ENCODE measurements at regions not wholly inside any gene's neighbourhood (a gene's known extent, or its start where the extent isn't known, plus 50 kb on each side); places are given as distances from the start of the nearest gene placed in this dataset.

DNA sequence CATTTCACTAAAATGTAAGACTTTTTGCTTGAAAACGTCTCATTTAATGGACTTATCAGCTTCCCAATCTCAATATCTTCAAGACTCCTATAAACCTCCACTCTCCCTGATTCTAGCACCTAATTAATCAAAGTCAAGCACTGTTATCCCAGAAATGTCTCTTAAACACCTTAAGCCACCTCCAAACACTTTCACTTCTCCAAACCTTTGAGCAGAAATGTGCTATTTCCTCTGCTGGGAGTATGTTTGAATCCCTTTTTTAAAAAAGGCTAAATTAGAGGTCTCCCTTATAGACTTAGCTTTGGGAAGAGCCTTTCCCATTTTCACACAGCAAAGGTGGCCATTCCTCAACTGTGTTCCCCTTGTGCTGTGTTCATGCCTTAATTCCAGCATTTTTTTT lies 146.2 kb upstream of the SYN3 start:
- TF ChIP-seq, protein P1, sequence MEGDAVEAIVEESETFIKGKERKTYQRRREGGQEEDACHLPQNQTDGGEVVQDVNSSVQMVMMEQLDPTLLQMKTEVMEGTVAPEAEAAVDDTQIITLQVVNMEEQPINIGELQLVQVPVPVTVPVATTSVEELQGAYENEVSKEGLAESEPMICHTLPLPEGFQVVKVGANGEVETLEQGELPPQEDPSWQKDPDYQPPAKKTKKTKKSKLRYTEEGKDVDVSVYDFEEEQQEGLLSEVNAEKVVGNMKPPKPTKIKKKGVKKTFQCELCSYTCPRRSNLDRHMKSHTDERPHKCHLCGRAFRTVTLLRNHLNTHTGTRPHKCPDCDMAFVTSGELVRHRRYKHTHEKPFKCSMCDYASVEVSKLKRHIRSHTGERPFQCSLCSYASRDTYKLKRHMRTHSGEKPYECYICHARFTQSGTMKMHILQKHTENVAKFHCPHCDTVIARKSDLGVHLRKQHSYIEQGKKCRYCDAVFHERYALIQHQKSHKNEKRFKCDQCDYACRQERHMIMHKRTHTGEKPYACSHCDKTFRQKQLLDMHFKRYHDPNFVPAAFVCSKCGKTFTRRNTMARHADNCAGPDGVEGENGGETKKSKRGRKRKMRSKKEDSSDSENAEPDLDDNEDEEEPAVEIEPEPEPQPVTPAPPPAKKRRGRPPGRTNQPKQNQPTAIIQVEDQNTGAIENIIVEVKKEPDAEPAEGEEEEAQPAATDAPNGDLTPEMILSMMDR (conservative IDR thresholded peaks at IDR 0.05): no peak
- no peaks in the 10 kb centered on the region for H3K9me3 Mint-ChIP-seq
- H3K27me3 Mint-ChIP-seq: peaks cover 69% of the 10 kb centered on the region
- no peak overlapping the region for H3K4me3 Mint-ChIP-seq
- no peaks in the 10 kb centered on the region for H3K36me3 Mint-ChIP-seq
- no peak overlapping the region for H3K27ac Mint-ChIP-seq
- H3K4me1 Mint-ChIP-seq (ENCODE audit: unreplicated experiment): peaks cover 5% of the 10 kb centered on the region
- no peak for DNase-seq (ENCODE audit: extremely low spot score, unreplicated experiment)

DNA sequence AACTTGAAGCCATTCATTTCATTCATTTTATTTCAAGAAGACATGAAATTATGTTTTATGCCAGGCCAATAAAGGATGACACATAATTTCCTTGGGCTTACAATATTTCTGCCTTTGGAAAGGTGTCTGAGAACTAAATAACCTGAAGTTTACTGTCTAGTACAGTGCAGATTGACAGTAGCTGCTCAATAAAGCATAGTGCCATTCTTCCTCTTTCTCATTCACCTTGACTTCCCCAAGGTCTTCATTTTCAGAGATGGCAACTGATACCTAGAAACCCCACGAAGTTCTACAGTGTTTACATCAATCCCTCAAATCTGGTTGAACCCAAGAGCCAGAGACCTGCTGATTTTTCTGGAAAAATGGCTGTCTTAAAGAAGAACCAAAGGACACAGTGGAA lies 144.3 kb upstream of the SYN3 start:
- TF ChIP-seq, protein P1 (conservative IDR thresholded peaks at IDR 0.05): no peak
- H3K27me3 Mint-ChIP-seq: peaks cover 61% of the 10 kb centered on the region
- no peak for DNase-seq (ENCODE audit: extremely low spot score, unreplicated experiment)

DNA sequence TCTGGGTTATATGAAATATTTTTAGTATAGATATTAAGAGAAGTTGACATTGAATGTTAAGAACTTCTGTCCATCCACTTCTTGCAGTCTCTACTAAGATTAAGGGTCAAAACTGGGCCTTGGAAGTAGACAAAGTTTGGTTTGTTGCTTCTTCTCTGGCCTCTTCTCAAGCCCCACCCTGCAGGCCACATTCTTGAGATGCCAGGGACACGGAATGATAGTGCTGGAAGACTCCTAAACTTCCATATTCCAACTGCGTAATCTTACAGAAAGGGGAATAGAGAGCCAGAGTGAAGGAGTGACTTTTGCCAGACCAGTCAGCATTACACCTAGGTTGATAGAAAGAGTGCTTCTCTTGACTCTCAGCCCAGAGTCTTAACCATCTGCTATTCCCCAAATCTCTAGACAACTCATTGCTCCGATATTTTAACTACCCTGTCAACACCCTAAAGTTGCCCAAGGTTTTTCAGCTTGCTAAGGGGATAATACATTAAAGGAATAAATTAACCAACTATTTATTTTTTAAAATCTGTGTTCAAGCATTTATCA lies 136.4 kb upstream of the SYN3 start:
- H3K27ac Mint-ChIP-seq: no peak overlapping the region
- no peaks in the 10 kb centered on the region for H3K9me3 Mint-ChIP-seq
- peaks cover 10% of the 10 kb centered on the region for H3K27me3 Mint-ChIP-seq
- TF ChIP-seq, protein P1 (conservative IDR thresholded peaks at IDR 0.05): no peak
- DNase-seq (ENCODE audit: extremely low spot score, unreplicated experiment): no peak
- no peak overlapping the region for H3K4me3 Mint-ChIP-seq
- H3K4me1 Mint-ChIP-seq (ENCODE audit: unreplicated experiment): no peaks in the 10 kb centered on the region
- H3K36me3 Mint-ChIP-seq: no peaks in the 10 kb centered on the region

More for the DNA sequence above, 144.3 kb upstream of the SYN3 start:
- no peak overlapping the region for H3K27ac Mint-ChIP-seq
- no peaks in the 10 kb centered on the region for H3K9me3 Mint-ChIP-seq
- no peaks in the 10 kb centered on the region for H3K36me3 Mint-ChIP-seq
- H3K4me1 Mint-ChIP-seq (ENCODE audit: unreplicated experiment): peaks cover 5% of the 10 kb centered on the region
- no peak overlapping the region for H3K4me3 Mint-ChIP-seq

DNA sequence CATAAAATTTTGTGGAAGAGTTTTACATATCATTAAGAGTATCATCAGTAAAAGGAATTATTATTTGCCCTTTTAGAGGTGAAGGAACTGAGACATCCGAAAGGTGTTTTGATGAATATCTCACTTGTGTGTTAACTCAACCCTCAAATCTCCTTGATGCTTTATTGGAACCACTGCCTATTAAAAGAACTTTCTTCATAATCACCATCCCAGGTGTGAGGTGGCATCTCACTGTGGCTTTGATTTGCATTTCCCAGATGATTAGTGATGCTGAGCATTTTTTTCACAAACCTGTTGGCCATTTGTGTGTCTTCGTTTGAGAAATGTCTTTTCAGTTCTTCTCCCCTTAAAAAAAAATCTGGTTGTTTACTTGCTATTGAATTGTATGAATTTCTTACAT lies 134.0 kb upstream of the SYN3 start:
- DNase-seq (ENCODE audit: extremely low spot score, unreplicated experiment): no peak
- no peak overlapping the region for H3K4me3 Mint-ChIP-seq
- TF ChIP-seq, protein P1 (conservative IDR thresholded peaks at IDR 0.05): no peak
- no peaks in the 10 kb centered on the region for H3K9me3 Mint-ChIP-seq
- no peaks in the 10 kb centered on the region for H3K36me3 Mint-ChIP-seq
- H3K27ac Mint-ChIP-seq: no peak overlapping the region
- no peaks in the 10 kb centered on the region for H3K4me1 Mint-ChIP-seq (ENCODE audit: unreplicated experiment)
- H3K27me3 Mint-ChIP-seq: peaks cover 16% of the 10 kb centered on the region

DNA sequence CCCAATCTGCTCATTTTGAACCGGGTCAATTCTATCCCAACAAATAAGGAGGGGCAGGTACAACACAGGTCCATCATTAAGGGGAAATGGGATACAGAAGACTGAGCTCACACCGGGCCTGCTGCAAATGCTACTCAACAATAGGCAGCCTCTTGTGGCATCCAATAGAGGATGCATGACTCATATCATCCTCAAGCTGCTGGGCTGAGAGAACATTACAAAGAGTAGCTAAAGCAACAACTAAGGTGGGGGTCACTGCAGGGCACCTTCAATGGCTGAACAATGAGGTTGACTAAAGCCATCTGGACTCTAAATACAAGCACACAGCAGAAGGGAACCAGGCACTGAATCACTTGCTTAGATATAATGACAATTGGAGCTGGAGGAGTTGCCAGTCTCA lies 130.1 kb upstream of the SYN3 start:
- H3K9me3 Mint-ChIP-seq: no peaks in the 10 kb centered on the region
- no peak for DNase-seq (ENCODE audit: extremely low spot score, unreplicated experiment)
- no peaks in the 10 kb centered on the region for H3K36me3 Mint-ChIP-seq
- TF ChIP-seq, protein P1 (conservative IDR thresholded peaks at IDR 0.05): no peak
- peaks cover 21% of the 10 kb centered on the region for H3K27me3 Mint-ChIP-seq
- no peak overlapping the region for H3K27ac Mint-ChIP-seq
- H3K4me1 Mint-ChIP-seq (ENCODE audit: unreplicated experiment): no peaks in the 10 kb centered on the region
- H3K4me3 Mint-ChIP-seq: no peak overlapping the region

DNA sequence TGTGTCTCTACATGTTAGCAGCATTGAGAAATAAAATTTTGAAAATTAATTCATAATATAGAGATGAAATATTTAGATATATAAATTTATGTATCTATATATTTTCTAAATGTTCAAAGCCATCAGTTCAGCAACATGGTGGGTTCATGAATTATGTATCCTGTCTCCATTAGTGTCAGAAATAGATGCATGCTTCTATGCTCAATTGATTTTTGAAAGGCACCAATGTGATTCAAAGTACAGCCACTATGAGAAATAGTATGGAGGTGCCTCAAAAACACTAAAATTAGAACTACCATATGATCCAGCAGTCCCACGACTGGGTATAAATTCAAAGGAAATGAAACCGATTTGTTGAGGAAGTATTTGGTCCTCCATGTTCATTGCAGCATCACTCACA lies 128.6 kb upstream of the SYN3 start:
- peaks cover 3% of the 10 kb centered on the region for H3K9me3 Mint-ChIP-seq
- no peaks in the 10 kb centered on the region for H3K36me3 Mint-ChIP-seq
- H3K4me3 Mint-ChIP-seq: no peak overlapping the region
- H3K27ac Mint-ChIP-seq: no peak overlapping the region
- no peak for DNase-seq (ENCODE audit: extremely low spot score, unreplicated experiment)
- peaks cover 20% of the 10 kb centered on the region for H3K27me3 Mint-ChIP-seq
- no peaks in the 10 kb centered on the region for H3K4me1 Mint-ChIP-seq (ENCODE audit: unreplicated experiment)
- TF ChIP-seq, protein P1 (conservative IDR thresholded peaks at IDR 0.05): no peak

All from type B pancreatic cell (in vitro differentiated cells).